ENCODE measurements at regions not wholly inside any gene's neighbourhood (a gene's known extent, or its start where the extent isn't known, plus 50 kb on each side); places are given as distances from the start of the nearest gene placed in this dataset.

GRCh38 chr20:4412216-4412615 is 163.1 kb upstream of the ADRA1D start:
- peaks cover 8% of the 10 kb centered on the region for H3K27me3 Mint-ChIP-seq
- no peak for ATAC-seq (ENCODE audit: poor library complexity)

GRCh38 chr20:4411744-4412143 is 162.7 kb upstream of the ADRA1D start:
- Mint-ChIP-seq H3K27ac (no peak overlapping the region), H3K9me3 (no peaks in the 10 kb centered on the region), H3K4me3 (no peak overlapping the region), H3K27me3 (peaks cover 8% of the 10 kb centered on the region), H3K36me3 (ENCODE audit: low read depth) (no peaks in the 10 kb centered on the region), H3K4me1 (ENCODE audit: low read depth) (no peaks in the 10 kb centered on the region)
- POLR2A ChIA-PET: no interaction called here
- no peak overlapping the region for H3K27ac ChIP-seq (ENCODE audit: low read depth in 1 of 2, low read length in 2 of 2)
- CTCF ChIA-PET: no interaction called here
- no peaks in the 10 kb centered on the region for H3K4me1 ChIP-seq (ENCODE audit: insufficient read depth, low read length)
- H3K27me3 ChIP-seq (ENCODE audit: control insufficient read depth in 1 of 2, insufficient read depth in 2 of 2, low read length in 2 of 2): no peaks in the 10 kb centered on the region
- intact Hi-C loops (cut with DNase I, micrococcal nuclease): no loop called here
- DNase-seq: no peak
- H3K4me3 ChIP-seq (ENCODE audit: low read length): no peak overlapping the region
- ATAC-seq (ENCODE audit: poor library complexity): no peak
- H3K36me3 ChIP-seq (ENCODE audit: insufficient read depth, low read length): no peaks in the 10 kb centered on the region
- H3K9me3 ChIP-seq (ENCODE audit: control insufficient read depth in 1 of 2, insufficient read depth in 1 of 2, low read length in 2 of 2): no peaks in the 10 kb centered on the region
- no peak for TF ChIP-seq CTCF (IDR thresholded peaks at IDR 0.05)

More at GRCh38 chr20:4412216-4412615, 163.1 kb upstream of the ADRA1D start:
- no peak overlapping the region for H3K27ac ChIP-seq (ENCODE audit: low read depth in 1 of 2, low read length in 2 of 2)
- intact Hi-C loops (cut with DNase I, micrococcal nuclease): no loop called here
- no peaks in the 10 kb centered on the region for H3K4me1 ChIP-seq (ENCODE audit: insufficient read depth, low read length)
- Mint-ChIP-seq H3K9me3 (no peaks in the 10 kb centered on the region), H3K4me3 (no peak overlapping the region), H3K27ac (no peak overlapping the region), H3K4me1 (ENCODE audit: low read depth) (no peaks in the 10 kb centered on the region), H3K36me3 (ENCODE audit: low read depth) (no peaks in the 10 kb centered on the region)
- no peaks in the 10 kb centered on the region for H3K9me3 ChIP-seq (ENCODE audit: control insufficient read depth in 1 of 2, insufficient read depth in 1 of 2, low read length in 2 of 2)
- CTCF ChIA-PET: no interaction called here
- DNase-seq: no peak
- H3K4me3 ChIP-seq (ENCODE audit: low read length): no peak overlapping the region
- POLR2A ChIA-PET: no interaction called here
- no peak for TF ChIP-seq CTCF (IDR thresholded peaks at IDR 0.05)
- H3K36me3 ChIP-seq (ENCODE audit: insufficient read depth, low read length): no peaks in the 10 kb centered on the region
- H3K27me3 ChIP-seq (ENCODE audit: control insufficient read depth in 1 of 2, insufficient read depth in 2 of 2, low read length in 2 of 2): no peaks in the 10 kb centered on the region

- CTCF ChIA-PET: no interaction called here
- POLR2A ChIA-PET: no interaction called here
- H3K36me3 ChIP-seq (ENCODE audit: insufficient read depth, low read length): no peaks in the 10 kb centered on the region
- H3K9me3 ChIP-seq (ENCODE audit: control insufficient read depth in 1 of 2, insufficient read depth in 1 of 2, low read length in 2 of 2): no peaks in the 10 kb centered on the region
- Mint-ChIP-seq H3K27me3 (peaks cover 29% of the 10 kb centered on the region), H3K9me3 (no peaks in the 10 kb centered on the region), H3K27ac (no peak overlapping the region), H3K4me3 (no peak overlapping the region), H3K4me1 (ENCODE audit: low read depth) (no peaks in the 10 kb centered on the region), H3K36me3 (ENCODE audit: low read depth) (no peaks in the 10 kb centered on the region)
- ATAC-seq (ENCODE audit: poor library complexity): no peak
- intact Hi-C loops (cut with DNase I, micrococcal nuclease): no loop called here
- no peaks in the 10 kb centered on the region for H3K4me1 ChIP-seq (ENCODE audit: insufficient read depth, low read length)
- H3K27me3 ChIP-seq (ENCODE audit: control insufficient read depth in 1 of 2, insufficient read depth in 2 of 2, low read length in 2 of 2): peaks cover 3 to 7% of the 10 kb centered on the region in 2 experiments
- DNase-seq: no peak
- H3K27ac ChIP-seq (ENCODE audit: low read depth in 1 of 2, low read length in 2 of 2): no peak overlapping the region
- no peak for TF ChIP-seq CTCF (IDR thresholded peaks at IDR 0.05)
- H3K4me3 ChIP-seq (ENCODE audit: low read length): no peak overlapping the region
Measured at GRCh38 chr20:4406627-4407026, 157.5 kb upstream of the ADRA1D start.
